Stomach (tissue), 8 donors: ENCODE measurements at regions not wholly inside any gene's neighbourhood (a gene's known extent, or its start where the extent isn't known, plus 50 kb on each side); places are given as distances from the start of the nearest gene placed in this dataset.
A peak's percentile ranks its signal among the peaks of the same experiment; 100 is the strongest.

Experiments used
- DNase-seq, 2 donors: peaks; one replicate each; pipeline versions ENCODE4 v3.0.0 to v3.0.0-alpha.2; 2013 to 2019
- H3K27ac ChIP-seq, 5 donors: fragments of 200-600 bp in 4 of 5; sonication (generic) in 4 of 5; one replicate each; pipeline ENCODE4 v1.5.1; 2013 to 2019; ENCODE audit warnings: mild to moderate bottlenecking in 1 of 5, moderate library complexity in 1 of 5
- H3K27me3 ChIP-seq, 3 donors: fragments of 200-600 bp; sonication (generic); one replicate each; pipeline ENCODE4 v1.5.1; 2017 to 2019; ENCODE audit warnings: mixed run types in 1 of 3
- H3K36me3 ChIP-seq, 4 donors: fragments of 200-600 bp; sonication (generic); 1 replicate in 3 of 4; 2 replicates in 1 of 4; pipeline ENCODE4 v1.5.1; 2016 to 2019
- H3K4me1 ChIP-seq, 4 donors: fragments of 200-600 bp; sonication (generic); one replicate each; pipeline ENCODE4 v1.5.1; 2016 to 2019
- H3K4me3 ChIP-seq, 4 donors: fragments of 200-600 bp; sonication (generic) in 3 of 4; one replicate each; pipeline ENCODE4 v1.5.1; 2016 to 2019; ENCODE audit warnings: mild to moderate bottlenecking in 1 of 4
- H3K9me3 ChIP-seq, 4 donors: fragments of 200-600 bp; sonication (generic); one replicate each; pipeline ENCODE4 v1.5.1; 2016 to 2019
- CTCF ChIP-seq, 7 experiments: fragments of 450-650 bp in 4 of 7; fragments of 200-600 bp in 3 of 7; sonication (generic) in 3 of 7; IDR thresholded peaks; one replicate each; pipeline ENCODE4 v1.5.1; 2016 to 2019; ENCODE audit warnings: antibody characterized with exemption in 7 of 7, control low read depth in 2 of 7, mild to moderate bottlenecking in 1 of 7
- EP300 ChIP-seq: sonication (generic); formaldehyde crosslinking; IDR thresholded peaks from one replicate; pipeline ENCODE4 v1.6.1; 2017; ENCODE audit warnings: antibody characterized with exemption
- POLR2A ChIP-seq, 4 donors: fragments of 450-650 bp; IDR thresholded peaks; one replicate each; pipeline ENCODE4 v1.6.1; 2016; ENCODE audit warnings: antibody characterized with exemption in 4 of 4, control low read depth in 2 of 4, mild to moderate bottlenecking in 1 of 4, moderate library complexity in 1 of 4
- POLR2AphosphoS5 ChIP-seq, 3 donors: sonication (generic); formaldehyde crosslinking; IDR thresholded peaks; one replicate each; pipeline ENCODE4 v1.6.1; 2016; ENCODE audit warnings: antibody characterized with exemption in 3 of 3
- WGBS, 5 donors: extraction: QIAGEN DNeasy Blood & Tissue Kit in 3 of 5; methylation state at CpG; one replicate each; pipeline versions ENCODE4 v1.1.5 to v1.1.7; 2013 to 2018; 5-methylcytosine and 5-hydroxymethylcytosine counted together
- intact Hi-C: fragments of 100-400 bp; cut with DNase I; formaldehyde crosslinking; loops from one replicate; pipeline ENCODE4 v1.15.1; 2023; ENCODE audit warnings: low total_unique reads
- donor health status: healthy with polysubstance abuse.
- donor health status: Bipolar disorder and iron deficiency.
- donor health status: healthy.

- 68 to 74% (median 73%) methylated on average over 11 of the region's 11 CpGs for WGBS, 5 donors
Observed at GRCh38 chr3:66889750-66890494, 108.2 kb upstream of the KBTBD8 start.

GRCh38 chr3:66898155-66898554 lies 100.0 kb upstream of the KBTBD8 start:
- DNase-seq: no peak
- no peaks in the 10 kb centered on the region for H3K27me3 ChIP-seq
- no peak for TF ChIP-seq EP300
- TF ChIP-seq POLR2A (IDR thresholded peaks at IDR 0.05): no peak
- TF ChIP-seq CTCF (IDR thresholded peaks at IDR 0.05): no peak
- TF ChIP-seq POLR2AphosphoS5 (IDR thresholded peaks at IDR 0.05): no peak
- no peaks in the 10 kb centered on the region for H3K36me3 ChIP-seq
- H3K9me3 ChIP-seq: peaks cover 0 to 67% (median 31%) of the 10 kb centered on the region in 4 donors
- H3K27ac ChIP-seq: no peak overlapping the region
- H3K4me3 ChIP-seq: no peak overlapping the region
- WGBS, 5 donors: 73 to 81% (median 78%) methylated on average over 6 of the region's 6 CpGs
- intact Hi-C loops: no loop called here
- H3K4me1 ChIP-seq: no peaks in the 10 kb centered on the region

More at GRCh38 chr3:66889750-66890494, 108.2 kb upstream of the KBTBD8 start:
- no peak for DNase-seq
- H3K4me3 ChIP-seq: no peak overlapping the region
- H3K27ac ChIP-seq: no peak overlapping the region
- intact Hi-C loops: no loop called here
- no peak for TF ChIP-seq CTCF (IDR thresholded peaks at IDR 0.05)
- TF ChIP-seq EP300: no peak
- no peak for TF ChIP-seq POLR2A (IDR thresholded peaks at IDR 0.05)
- TF ChIP-seq POLR2AphosphoS5 (IDR thresholded peaks at IDR 0.05): no peak
- no peaks in the 10 kb centered on the region for H3K27me3 ChIP-seq
- no peaks in the 10 kb centered on the region for H3K36me3 ChIP-seq
- peaks cover 0 to 5% (median 2%) of the 10 kb centered on the region in 4 donors for H3K9me3 ChIP-seq
- no peaks in the 10 kb centered on the region for H3K4me1 ChIP-seq

- 55 to 63% (median 59%) methylated on average over 2 of the region's 2 CpGs for WGBS, 5 donors
- H3K4me1 ChIP-seq: no peaks in the 10 kb centered on the region
- H3K9me3 ChIP-seq: peaks cover 0 to 30% (median 11%) of the 10 kb centered on the region in 4 donors
- intact Hi-C loops: no loop called here
- DNase-seq: no peak
- no peaks in the 10 kb centered on the region for H3K27me3 ChIP-seq
- no peak overlapping the region for H3K4me3 ChIP-seq
- no peak overlapping the region for H3K27ac ChIP-seq
- TF ChIP-seq POLR2A (IDR thresholded peaks at IDR 0.05) (no peak), CTCF (IDR thresholded peaks at IDR 0.05) (no peak), POLR2AphosphoS5 (IDR thresholded peaks at IDR 0.05) (no peak), EP300 (no peak)
- H3K36me3 ChIP-seq: no peaks in the 10 kb centered on the region
Observed at GRCh38 chr3:66904336-66904735, 93.8 kb upstream of the KBTBD8 start.

- H3K4me1 ChIP-seq: no peaks in the 10 kb centered on the region
- H3K27ac ChIP-seq: no peak overlapping the region
- peaks cover 0 to 23% (median 9%) of the 10 kb centered on the region in 4 donors for H3K9me3 ChIP-seq
- intact Hi-C loops: no loop called here
- no peak overlapping the region for H3K4me3 ChIP-seq
- TF ChIP-seq CTCF (IDR thresholded peaks at IDR 0.05) (no peak), POLR2AphosphoS5 (IDR thresholded peaks at IDR 0.05) (no peak), POLR2A (IDR thresholded peaks at IDR 0.05) (no peak), EP300 (no peak)
- peak in 1 of 2 donors; percentile 15 for DNase-seq
- H3K36me3 ChIP-seq: no peaks in the 10 kb centered on the region
- no peaks in the 10 kb centered on the region for H3K27me3 ChIP-seq
- WGBS, 5 donors: 36 to 55% (median 45%) methylated on average over 2 of the region's 2 CpGs
Observed at GRCh38 chr3:66904831-66905493, 93.1 kb upstream of the KBTBD8 start.
